ENCODE measurements at regions not wholly inside any gene's neighbourhood (a gene's known extent, or its start where the extent isn't known, plus 50 kb on each side); places are given as distances from the start of the nearest gene placed in this dataset.

- ChIA-PET CTCF (interaction anchor here (1.6 kb wide), 1 partner anchor 148 kb away, joined by 5 read pairs; no protein-coding TSS in a partner anchor), POLR2A (interaction anchor here (0.5 to 0.9 kb wide), 4 partner anchors 116 to 396 kb away, joined by 3 to 4 read pairs (median 3); partner anchors contain the start of gene TMSB4X)
- H3K9me3 ChIP-seq (ENCODE audit: control insufficient read depth, insufficient read depth, low read length), result no peaks in the 10 kb centered on the region
- no peak overlapping the region for H3K4me3 ChIP-seq (ENCODE audit: low read depth, low read length)
- no peak for TF ChIP-seq CTCF (IDR thresholded peaks at IDR 0.05; ENCODE audit: low read depth, low read length)
- no peaks in the 10 kb centered on the region for H3K27me3 ChIP-seq (ENCODE audit: control insufficient read depth, insufficient read depth, low read length)
- peak overlapping the region; percentile 21 for H3K27ac ChIP-seq (ENCODE audit: low read depth, low read length)
- no peak for DNase-seq (ENCODE audit: low read depth, low spot score)
Observed at GRCh38 chrX:13094828-13095341, 50.5 kb upstream of the FAM9C start.

GRCh38 chrX:13094374-13094773 lies 50.0 kb upstream of the FAM9C start:
- Histone ChIP-seq H3K4me3 (ENCODE audit: low read depth, low read length) (no peak overlapping the region), H3K27me3 (ENCODE audit: control insufficient read depth, insufficient read depth, low read length) (no peaks in the 10 kb centered on the region), H3K9me3 (ENCODE audit: control insufficient read depth, insufficient read depth, low read length) (no peaks in the 10 kb centered on the region), H3K27ac (ENCODE audit: low read depth, low read length) (no peak overlapping the region)
- no peak for TF ChIP-seq CTCF (IDR thresholded peaks at IDR 0.05; ENCODE audit: low read depth, low read length)
- CTCF ChIA-PET, result interaction anchor here (1.6 kb wide), 1 partner anchor 148 kb away, joined by 5 read pairs; no protein-coding TSS in a partner anchor
- DNase-seq (ENCODE audit: low read depth, low spot score), result no peak
- POLR2A ChIA-PET, result interaction anchor here (0.9 kb wide), 1 partner anchor 116 kb away, joined by 3 read pairs; no protein-coding TSS in a partner anchor
